Tibial nerve (tissue), 4 donors: ENCODE measurements at regions not wholly inside any gene's neighbourhood (a gene's known extent, or its start where the extent isn't known, plus 50 kb on each side); places are given as distances from the start of the nearest gene placed in this dataset.
A peak's percentile ranks its signal among the peaks of the same experiment; 100 is the strongest.

Source experiments
- DNase-seq, 2 donors: peaks; one replicate each; pipeline ENCODE4 v3.0.0-alpha.2; 2019; ENCODE audit warnings: low spot score in 2 of 2
- H3K27ac ChIP-seq, 4 donors: fragments of 200-600 bp; sonication (generic) in 3 of 4; one replicate each; pipeline ENCODE4 v1.5.1; 2017 to 2019; ENCODE audit warnings: mild to moderate bottlenecking in 1 of 4
- H3K27me3 ChIP-seq, 2 donors: fragments of 200-600 bp; sonication (generic) in 1 of 2; one replicate each; pipeline versions ENCODE4 v1.5.1 to v1.6.0; 2017 to 2019
- H3K36me3 ChIP-seq, 3 donors: fragments of 200-600 bp; sonication (generic); one replicate each; pipeline ENCODE4 v1.5.1; 2018 to 2019
- H3K4me1 ChIP-seq, 4 donors: fragments of 200-600 bp; sonication (generic) in 3 of 4; one replicate each; pipeline ENCODE4 v1.5.1; 2017 to 2019
- H3K4me3 ChIP-seq, 4 donors: fragments of 200-600 bp; sonication (generic) in 3 of 4; one replicate each; pipeline ENCODE4 v1.5.1; 2017 to 2019; ENCODE audit warnings: mild to moderate bottlenecking in 1 of 4, moderate library complexity in 1 of 4
- H3K9me3 ChIP-seq, 4 donors: fragments of 200-600 bp; sonication (generic) in 3 of 4; one replicate each; pipeline ENCODE4 v1.5.1; 2017 to 2019
- CTCF ChIP-seq, 5 experiments: fragments of 200-600 bp in 3 of 5; fragments of 450-650 bp in 2 of 5; sonication (generic) in 3 of 5; IDR thresholded peaks; one replicate each; pipeline ENCODE4 v1.5.1; 2016 to 2019; ENCODE audit warnings: antibody characterized with exemption in 5 of 5, mild to moderate bottlenecking in 3 of 5, moderate library complexity in 2 of 5
- EP300 ChIP-seq, 2 donors: sonication (generic); formaldehyde crosslinking; IDR thresholded peaks; one replicate each; pipeline ENCODE4 v1.6.1; 2017; ENCODE audit warnings: antibody characterized with exemption in 2 of 2, mild to moderate bottlenecking in 1 of 2
- POLR2A ChIP-seq, 2 donors: fragments of 450-650 bp; IDR thresholded peaks; one replicate each; pipeline ENCODE4 v1.6.1; 2017; ENCODE audit warnings: antibody characterized with exemption in 2 of 2, mild to moderate bottlenecking in 2 of 2, moderate library complexity in 2 of 2
- WGBS, 2 donors: methylation state at CpG; one replicate each; pipeline ENCODE4 v1.1.5; 2018; 5-methylcytosine and 5-hydroxymethylcytosine counted together

GRCh38 chr7:19574131-19574530, 134.7 kb downstream of the POLR1F start:
- Histone ChIP-seq H3K36me3 (no peaks in the 10 kb centered on the region), H3K9me3 (no peaks in the 10 kb centered on the region), H3K27ac (no peak overlapping the region), H3K4me1 (no peaks in the 10 kb centered on the region), H3K4me3 (no peak overlapping the region), H3K27me3 (no peaks in the 10 kb centered on the region)
- TF ChIP-seq CTCF (IDR thresholded peaks at IDR 0.05) (no peak), POLR2A (IDR thresholded peaks at IDR 0.05) (no peak)
- WGBS, 2 donors = 59 to 66% methylated on average over 5 of the region's 5 CpGs
- DNase-seq = no peak

DNA sequence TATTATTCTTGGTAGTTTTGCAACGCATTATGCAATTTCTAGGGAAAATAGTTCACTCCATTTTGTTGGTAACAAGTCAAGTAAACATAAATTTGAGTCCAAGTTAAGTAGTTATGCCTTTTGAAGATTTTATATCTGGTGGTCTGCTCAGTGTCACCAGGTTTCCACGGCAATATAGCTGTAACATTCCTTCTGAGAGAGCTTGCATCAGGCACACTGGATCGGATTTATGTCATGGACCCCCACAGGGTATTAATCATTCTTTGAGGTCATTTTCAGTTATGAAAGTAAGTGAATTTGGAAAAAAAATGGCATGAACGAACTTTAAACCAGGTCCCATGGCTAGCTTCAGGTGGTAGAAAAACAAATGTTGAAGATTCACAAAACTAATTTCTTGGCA, 136.3 kb downstream of the POLR1F start:
- no peaks in the 10 kb centered on the region for H3K27me3 ChIP-seq
- no peaks in the 10 kb centered on the region for H3K36me3 ChIP-seq
- no peak overlapping the region for H3K27ac ChIP-seq
- no peak for TF ChIP-seq CTCF (IDR thresholded peaks at IDR 0.05)
- TF ChIP-seq EP300 (IDR thresholded peaks at IDR 0.05) = no peak
- TF ChIP-seq POLR2A (IDR thresholded peaks at IDR 0.05) = no peak
- WGBS, 2 donors = 68 to 74% methylated on average over 4 of the region's 4 CpGs
- no peaks in the 10 kb centered on the region for H3K9me3 ChIP-seq
- H3K4me1 ChIP-seq = no peaks in the 10 kb centered on the region
- DNase-seq = no peak
- H3K4me3 ChIP-seq = no peak overlapping the region

DNA sequence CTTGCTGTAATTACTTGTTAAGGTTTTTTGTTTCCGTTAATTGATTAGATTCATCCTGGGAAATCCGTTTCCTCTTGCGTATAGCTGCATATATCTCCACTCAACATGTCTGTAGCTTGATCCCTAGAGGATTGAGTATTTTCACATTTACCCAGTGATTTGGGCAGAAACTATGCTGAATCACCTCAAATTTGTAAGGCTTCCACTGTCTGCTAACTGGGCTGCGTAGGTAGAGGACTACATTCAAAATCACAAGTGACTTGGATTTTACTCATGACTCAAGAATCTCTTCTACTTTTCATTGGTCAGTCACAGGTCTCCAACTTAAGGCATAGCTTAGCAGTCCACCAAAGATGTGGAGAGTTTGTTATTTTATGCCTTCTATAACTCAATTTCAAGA, 141.8 kb downstream of the POLR1F start:
- H3K4me3 ChIP-seq = no peak overlapping the region
- H3K27ac ChIP-seq = no peak overlapping the region
- no peaks in the 10 kb centered on the region for H3K4me1 ChIP-seq
- TF ChIP-seq CTCF (IDR thresholded peaks at IDR 0.05) (no peak), POLR2A (IDR thresholded peaks at IDR 0.05) (no peak), EP300 (IDR thresholded peaks at IDR 0.05) (no peak)
- no peaks in the 10 kb centered on the region for H3K36me3 ChIP-seq
- 98 to 99% methylated on average over 4 of the region's 4 CpGs for WGBS, 2 donors
- no peak for DNase-seq
- no peaks in the 10 kb centered on the region for H3K9me3 ChIP-seq
- H3K27me3 ChIP-seq = no peaks in the 10 kb centered on the region

DNA sequence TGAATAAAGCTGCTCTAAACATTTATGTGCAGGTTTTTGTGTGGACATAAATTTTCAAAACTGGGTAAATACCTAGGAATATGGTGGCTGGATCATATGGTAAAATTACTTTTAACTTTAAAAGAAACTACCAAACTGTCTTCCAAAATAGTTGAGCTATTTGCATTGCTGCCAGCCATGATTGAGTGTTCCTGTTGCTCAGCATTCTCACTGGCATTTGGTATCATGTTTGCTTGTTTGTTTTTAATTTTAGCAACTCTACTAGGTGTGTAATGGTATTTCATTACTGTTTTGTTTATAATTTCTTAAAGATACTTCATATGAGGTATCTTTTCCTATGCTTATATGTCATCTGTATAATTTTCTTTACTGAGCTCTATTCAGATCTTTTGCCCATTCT, 143.2 kb downstream of the POLR1F start:
- no peaks in the 10 kb centered on the region for H3K4me1 ChIP-seq
- no peak overlapping the region for H3K27ac ChIP-seq
- H3K36me3 ChIP-seq = no peaks in the 10 kb centered on the region
- DNase-seq = no peak
- no peaks in the 10 kb centered on the region for H3K9me3 ChIP-seq
- no peaks in the 10 kb centered on the region for H3K27me3 ChIP-seq
- H3K4me3 ChIP-seq = no peak overlapping the region
- no peak for TF ChIP-seq CTCF (IDR thresholded peaks at IDR 0.05)
- no peak for TF ChIP-seq EP300 (IDR thresholded peaks at IDR 0.05)
- no peak for TF ChIP-seq POLR2A (IDR thresholded peaks at IDR 0.05)

DNA sequence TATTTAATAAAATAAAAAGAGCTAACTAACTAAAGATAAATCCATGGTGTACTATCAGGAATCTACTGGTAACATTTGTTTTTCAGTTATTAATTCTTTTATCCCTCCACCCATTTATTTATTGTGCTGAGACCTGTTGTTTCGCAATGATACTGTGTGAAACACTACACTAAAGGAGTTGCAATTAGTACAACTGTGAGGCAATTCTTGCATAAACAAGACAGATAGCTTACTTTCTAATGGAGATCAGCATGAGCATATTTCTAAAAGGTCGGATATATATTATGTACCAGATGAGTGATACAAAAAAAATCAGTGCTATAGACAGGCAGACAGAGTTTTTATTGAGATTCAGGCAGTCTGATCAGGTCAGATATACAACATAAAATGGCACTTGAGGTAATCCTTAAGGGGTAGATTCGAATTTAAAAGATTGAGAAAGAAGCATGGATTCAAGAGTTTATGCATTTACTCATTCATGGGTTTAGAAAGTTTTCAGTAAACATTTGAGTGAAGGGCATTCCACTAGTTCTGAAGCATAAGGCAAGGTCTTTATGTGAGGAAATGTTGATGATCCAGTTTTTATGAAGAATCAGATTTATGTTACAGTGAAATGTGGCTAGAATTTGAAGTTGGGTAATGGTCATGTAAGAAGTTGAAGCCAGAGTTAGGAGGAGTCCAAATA, 147.6 kb downstream of the POLR1F start:
- Histone ChIP-seq H3K36me3 (no peaks in the 10 kb centered on the region), H3K4me1 (no peaks in the 10 kb centered on the region), H3K4me3 (no peak overlapping the region), H3K27ac (peak overlapping the region in 1 of 4 donors; percentile 33), H3K9me3 (no peaks in the 10 kb centered on the region), H3K27me3 (no peaks in the 10 kb centered on the region)
- 81 to 88% methylated on average over 3 of the region's 3 CpGs for WGBS, 2 donors
- DNase-seq = no peak
- TF ChIP-seq POLR2A (IDR thresholded peaks at IDR 0.05) (no peak), EP300 (IDR thresholded peaks at IDR 0.05) (no peak), CTCF (IDR thresholded peaks at IDR 0.05) (no peak)
